Keratinocyte (primary cell): ENCODE measurements at regions not wholly inside any gene's neighbourhood (a gene's known extent, or its start where the extent isn't known, plus 50 kb on each side); places are given as distances from the start of the nearest gene placed in this dataset.

Experiments
- DNase-seq: peaks from one replicate; pipeline ENCODE4 v3.0.0-alpha.2; 2011; ENCODE audit warnings: low read depth, missing footprints, low spot score
- FAIRE-seq: peaks from 2 replicates; lab custom pipeline; 2011; peaks lifted over from hg19 to GRCh38; lab: Jason Lieb, UNC
- H2AFZ ChIP-seq: 2 replicates; pipeline ENCODE4 v1.6.0; 2012; ENCODE audit warnings: low read length, control low read depth, inconsistent platforms; ENCODE audit not compliant: control insufficient read depth
- H3K27ac ChIP-seq: 2 replicates; pipeline ENCODE4 v1.5.1; 2011; ENCODE audit warnings: low read length; ENCODE audit not compliant: control insufficient read depth, insufficient read depth
- H3K27me3 ChIP-seq: 3 replicates; pipeline ENCODE4 v1.6.0; 2011; ENCODE audit warnings: low read length; ENCODE audit not compliant: control insufficient read depth, insufficient read depth; ENCODE audit errors: extremely low read depth
- H3K36me3 ChIP-seq, 2 experiments: 2 replicates in 1 of 2; 3 replicates in 1 of 2; pipeline ENCODE4 v1.5.1; 2011; ENCODE audit warnings: low read length in 2 of 2, mild to moderate bottlenecking in 1 of 2; ENCODE audit not compliant: control insufficient read depth in 2 of 2, insufficient read depth in 2 of 2; ENCODE audit errors: extremely low read depth in 1 of 2
- H3K4me1 ChIP-seq: 3 replicates; pipeline ENCODE4 v1.5.1; 2011; ENCODE audit warnings: low read length; ENCODE audit not compliant: control insufficient read depth, insufficient read depth; ENCODE audit errors: extremely low read depth
- H3K4me2 ChIP-seq: 3 replicates; pipeline ENCODE4 v1.6.0; 2011; ENCODE audit warnings: low read depth, low read length; ENCODE audit not compliant: control insufficient read depth, insufficient read depth; ENCODE audit errors: extremely low read depth
- H3K4me3 ChIP-seq, 3 experiments: fragments of 200-600 bp in 1 of 3; sonication (generic) in 1 of 3; 2 replicates in 2 of 3; 3 replicates in 1 of 3; pipeline ENCODE4 v1.5.1; 2011 to 2016; ENCODE audit warnings: low read length in 3 of 3, mild to moderate bottlenecking in 3 of 3, control low read depth in 2 of 3, inconsistent platforms in 1 of 3, low read depth in 1 of 3, mixed read lengths in 1 of 3, mixed run types in 1 of 3, moderate library complexity in 1 of 3; ENCODE audit not compliant: control insufficient read depth in 2 of 3, insufficient read depth in 2 of 3; ENCODE audit errors: extremely low read depth in 1 of 3
- H3K79me2 ChIP-seq: 2 replicates; pipeline ENCODE4 v1.6.0; 2012; ENCODE audit warnings: low read length; ENCODE audit not compliant: control insufficient read depth, insufficient read depth
- H3K9ac ChIP-seq: 3 replicates; pipeline ENCODE4 v1.6.0; 2011; ENCODE audit warnings: low read length; ENCODE audit not compliant: control insufficient read depth, insufficient read depth; ENCODE audit errors: extremely low read depth
- H3K9me1 ChIP-seq: 3 replicates; pipeline ENCODE4 v1.6.0; 2011; ENCODE audit warnings: low read length; ENCODE audit not compliant: control insufficient read depth, insufficient read depth; ENCODE audit errors: extremely low read depth
- H3K9me3 ChIP-seq: 2 replicates; pipeline ENCODE4 v1.5.1; 2012; ENCODE audit warnings: low read depth, low read length; ENCODE audit not compliant: control insufficient read depth
- H4K20me1 ChIP-seq: 3 replicates; pipeline ENCODE4 v1.6.0; 2011; ENCODE audit warnings: low read length; ENCODE audit not compliant: control insufficient read depth, insufficient read depth; ENCODE audit errors: extremely low read depth
- CTCF ChIP-seq, 3 experiments: IDR thresholded peaks in 1 of 3; conservative IDR thresholded peaks in 1 of 3; optimal IDR thresholded peaks in 1 of 3; 2 replicates in 2 of 3; 3 replicates in 1 of 3; pipeline versions ENCODE3 to v1.5.1; 2011; ENCODE audit warnings: low read length in 3 of 3, mild to moderate bottlenecking in 3 of 3, moderate library complexity in 2 of 3, control low read depth in 1 of 3, inconsistent platforms in 1 of 3; ENCODE audit not compliant: insufficient read depth in 2 of 3; ENCODE audit errors: extremely low read depth in 1 of 3
- EZH2 ChIP-seq: IDR thresholded peaks from one replicate; pipeline ENCODE4 v1.6.1; 2012; ENCODE audit warnings: inconsistent platforms, mild to moderate bottlenecking, low read length, moderate library complexity
- dilution Hi-C: fragments of 300-500 bp; cut with MboI; formaldehyde crosslinking; loops from one replicate; pipeline ENCODE4 v1.7.0; 2020; ENCODE audit warnings: low sequenced_read_pairs; ENCODE audit not compliant: extremely low pct_ligation_motif_present

GRCh38 chr2:118279005-118279404, 190.7 kb downstream of the INSIG2 start:
- Histone ChIP-seq H3K9ac (no peak overlapping the region), H3K4me3 (no peak overlapping the region), H3K36me3 (no peaks in the 10 kb centered on the region), H4K20me1 (no peaks in the 10 kb centered on the region), H2AFZ (no peak overlapping the region), H3K4me2 (no peak overlapping the region), H3K27ac (no peak overlapping the region), H3K27me3 (no peaks in the 10 kb centered on the region), H3K9me1 (no peaks in the 10 kb centered on the region), H3K9me3 (no peaks in the 10 kb centered on the region), H3K4me1 (no peaks in the 10 kb centered on the region), H3K79me2 (no peaks in the 10 kb centered on the region)
- DNase-seq (no peak), FAIRE-seq (no peak)
- dilution Hi-C loops, result no loop called here
- TF ChIP-seq CTCF (optimal IDR thresholded peaks at IDR 0.05 in 1 of 3, IDR thresholded peaks at IDR 0.05 in 1 of 3, conservative IDR thresholded peaks at IDR 0.05 in 1 of 3; ENCODE audit: extremely low read depth in 1 of 3, insufficient read depth in 2 of 3, low read length in 3 of 3) (no peak), EZH2 (no peak)

GRCh38 chr2:118278046-118278445, 189.8 kb downstream of the INSIG2 start:
- dilution Hi-C loops, result no loop called here

More at GRCh38 chr2:118278046-118278445, 189.8 kb downstream of the INSIG2 start:
- no peaks in the 10 kb centered on the region for H3K27me3 ChIP-seq
- no peaks in the 10 kb centered on the region for H4K20me1 ChIP-seq
- no peaks in the 10 kb centered on the region for H3K9me1 ChIP-seq
- H3K9me3 ChIP-seq, result no peaks in the 10 kb centered on the region
- TF ChIP-seq CTCF (optimal IDR thresholded peaks at IDR 0.05 in 1 of 3, IDR thresholded peaks at IDR 0.05 in 1 of 3, conservative IDR thresholded peaks at IDR 0.05 in 1 of 3; ENCODE audit: extremely low read depth in 1 of 3, insufficient read depth in 2 of 3, low read length in 3 of 3), result no peak
- no peak for TF ChIP-seq EZH2
- H3K4me3 ChIP-seq, result no peak overlapping the region
- no peaks in the 10 kb centered on the region for H3K4me1 ChIP-seq
- H3K4me2 ChIP-seq, result no peak overlapping the region
- DNase-seq (no peak), FAIRE-seq (no peak)
- no peak overlapping the region for H3K27ac ChIP-seq
- no peaks in the 10 kb centered on the region for H3K36me3 ChIP-seq
- H3K9ac ChIP-seq, result no peak overlapping the region
- H3K79me2 ChIP-seq, result no peaks in the 10 kb centered on the region
- H2AFZ ChIP-seq, result no peak overlapping the region
